ENCODE measurements at regions not wholly inside any gene's neighbourhood (a gene's known extent, or its start where the extent isn't known, plus 50 kb on each side); places are given as distances from the start of the nearest gene placed in this dataset.

GRCh38 chr17:71966459-71967313 is 154.1 kb upstream of the SOX9 start:
- peak; percentile 90 for ATAC-seq (ENCODE audit: poor library complexity)
- intact Hi-C loops (cut with DNase I) = loop anchor here (10.0 kb wide), 1 partner anchor 148 kb away; no protein-coding TSS in a partner anchor
- peak; percentile 38 for DNase-seq

GRCh38 chr17:71969500-71969899 is 151.3 kb upstream of the SOX9 start:
- DNase-seq (no peak), ATAC-seq (ENCODE audit: poor library complexity) (no peak)
- intact Hi-C loops (cut with DNase I) = loop anchor here (10.0 kb wide), 1 partner anchor 145 kb away; no protein-coding TSS in a partner anchor

DNA sequence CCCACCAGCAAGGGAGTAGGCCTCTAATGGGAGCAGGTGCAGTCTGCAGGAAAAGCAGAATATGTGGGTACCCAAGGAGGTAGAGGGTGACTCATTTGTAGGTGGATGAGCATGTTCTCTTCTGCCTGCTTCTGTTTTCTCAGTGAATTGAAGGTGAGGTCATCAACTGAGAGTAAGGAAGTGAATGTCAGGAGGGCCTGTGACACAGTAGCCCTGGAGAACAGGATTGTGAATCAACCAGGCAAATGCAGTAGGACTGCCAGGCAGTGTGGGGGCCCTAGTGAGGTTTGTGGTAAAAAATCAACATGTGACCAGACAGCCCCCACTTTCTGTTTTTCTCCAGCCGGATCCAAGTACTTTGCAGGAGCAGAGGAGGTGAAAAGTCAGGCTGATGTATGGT is 150.5 kb upstream of the SOX9 start:
- DNase-seq (no peak), ATAC-seq (ENCODE audit: poor library complexity) (no peak)
- intact Hi-C loops (cut with DNase I) = no loop called here

GRCh38 chr17:71974051-71974450 is 146.8 kb upstream of the SOX9 start:
- no peak for ATAC-seq (ENCODE audit: poor library complexity)
- no peak for DNase-seq
- intact Hi-C loops (cut with DNase I) = no loop called here

DNA sequence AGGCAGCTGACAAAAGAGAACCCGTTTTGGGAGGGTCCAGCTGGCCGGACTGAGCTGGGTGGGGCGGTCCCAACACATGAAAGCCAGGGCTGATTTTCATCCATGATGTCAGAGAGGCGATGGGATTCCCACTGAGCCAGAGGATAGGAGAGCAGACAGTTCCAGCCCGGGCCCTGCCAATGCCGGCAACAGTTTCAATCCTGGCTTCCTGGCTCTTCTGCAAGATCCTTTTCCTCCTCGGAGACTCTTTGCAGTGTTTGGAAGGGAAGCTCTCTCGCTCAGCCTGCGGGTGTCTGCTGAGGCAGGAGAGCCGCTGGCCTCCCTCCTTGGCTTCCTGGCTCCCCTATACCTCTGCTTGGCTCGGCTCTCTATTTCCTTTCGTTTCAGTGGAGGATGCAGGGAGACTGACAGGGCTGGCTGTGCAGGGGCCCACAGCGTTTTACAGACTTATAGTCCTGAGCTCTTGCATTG is 145.5 kb upstream of the SOX9 start:
- peak; percentile 86 for ATAC-seq (ENCODE audit: poor library complexity)
- peak; percentile 85 for DNase-seq
- intact Hi-C loops (cut with DNase I) = no loop called here

GRCh38 chr17:71976011-71976649 is 144.7 kb upstream of the SOX9 start:
- DNase-seq = peak; percentile 91
- peak; percentile 97 for ATAC-seq (ENCODE audit: poor library complexity)
- intact Hi-C loops (cut with DNase I) = no loop called here

- intact Hi-C loops (cut with DNase I) = no loop called here
- no peak for DNase-seq
- no peak for ATAC-seq (ENCODE audit: poor library complexity)
These were observed 142.4 kb upstream of the SOX9 start for GRCh38 chr17:71978435-71978834.

DNA sequence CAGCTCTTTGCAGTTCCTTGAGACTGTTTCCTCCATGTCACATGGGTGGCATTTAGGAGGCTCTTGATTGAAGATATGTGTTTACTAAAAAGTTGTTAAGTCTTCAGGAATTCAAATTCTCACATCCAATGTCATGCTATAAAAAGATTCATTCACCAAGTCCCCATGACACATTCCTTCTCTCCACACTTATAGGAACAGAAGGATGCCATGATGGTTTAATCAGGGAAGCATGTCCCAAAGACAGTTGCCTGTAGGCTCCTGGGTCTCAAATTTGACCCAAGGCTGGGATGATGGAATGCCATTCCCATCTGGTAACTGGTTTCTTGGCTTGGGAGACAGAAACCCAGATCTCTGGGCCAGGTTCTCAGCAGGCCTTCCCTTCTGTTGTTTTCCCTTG is 140.6 kb upstream of the SOX9 start:
- intact Hi-C loops (cut with DNase I) = no loop called here
- ATAC-seq (ENCODE audit: poor library complexity) (no peak), DNase-seq (no peak)

DNA sequence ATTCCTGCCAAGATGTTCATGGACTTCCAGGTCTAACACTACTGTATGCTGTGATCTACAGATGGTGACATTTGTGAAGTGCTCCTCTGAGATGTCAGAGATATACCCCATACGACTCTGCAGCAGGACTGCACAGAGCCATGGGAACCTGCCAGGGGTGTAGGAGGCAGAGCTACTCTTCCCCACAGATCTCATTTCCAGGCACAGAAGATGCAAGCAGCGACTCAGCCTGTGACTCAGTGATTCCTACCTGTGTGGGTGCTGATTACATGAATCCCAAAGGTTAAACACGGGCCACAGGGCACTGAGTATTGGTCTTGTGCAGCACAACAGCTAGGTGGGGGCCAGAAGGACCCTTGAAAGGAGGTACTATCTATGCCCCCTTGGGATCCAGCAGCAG is 137.0 kb upstream of the SOX9 start:
- no peak for DNase-seq
- intact Hi-C loops (cut with DNase I) = no loop called here
- ATAC-seq (ENCODE audit: poor library complexity) = no peak

- DNase-seq (no peak), ATAC-seq (ENCODE audit: poor library complexity) (no peak)
- intact Hi-C loops (cut with DNase I) = no loop called here
These were observed 135.4 kb upstream of the SOX9 start for GRCh38 chr17:71985111-71986039.

DNA sequence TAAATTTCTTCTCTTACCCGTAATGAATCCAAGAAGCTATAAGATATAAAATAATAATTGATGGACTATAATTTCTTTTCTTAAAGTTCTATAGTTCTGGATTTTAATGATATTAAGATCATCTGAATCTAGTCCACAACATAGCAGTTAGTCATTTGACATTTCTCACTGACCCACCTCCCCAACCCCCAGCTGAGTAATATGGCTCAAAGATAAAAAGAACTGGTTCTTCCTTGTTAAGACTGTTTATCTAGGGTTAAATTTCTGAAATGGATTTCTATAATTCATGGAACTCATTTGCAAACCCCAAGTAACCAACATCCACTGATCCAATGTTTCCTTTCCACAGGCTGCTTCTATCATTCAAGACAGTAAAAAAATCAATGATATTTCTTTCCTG is 133.9 kb upstream of the SOX9 start:
- DNase-seq = no peak

DNA sequence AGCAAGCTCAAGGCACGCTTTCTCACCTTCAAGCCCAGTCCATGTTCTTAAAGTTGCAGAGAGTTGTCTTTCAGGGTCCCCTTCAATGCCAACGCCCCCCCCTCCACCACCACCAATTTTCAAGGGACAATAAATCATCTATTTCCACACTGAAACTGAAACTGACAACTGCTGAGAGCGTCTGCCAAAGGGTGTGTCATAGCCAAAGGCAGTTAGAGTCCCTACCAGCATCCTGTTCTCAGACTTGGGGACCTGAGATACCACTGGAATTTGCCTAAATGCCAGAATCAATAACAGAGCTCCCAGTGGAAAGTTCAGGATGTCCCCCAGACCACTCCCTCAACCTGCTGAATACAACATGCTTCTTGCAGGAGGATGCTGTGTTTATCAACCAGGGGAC is 133.2 kb upstream of the SOX9 start:
- no peak for DNase-seq

More for the DNA sequence above, 133.9 kb upstream of the SOX9 start:
- intact Hi-C loops (cut with DNase I) = no loop called here
- ATAC-seq (ENCODE audit: poor library complexity) = no peak

DNA sequence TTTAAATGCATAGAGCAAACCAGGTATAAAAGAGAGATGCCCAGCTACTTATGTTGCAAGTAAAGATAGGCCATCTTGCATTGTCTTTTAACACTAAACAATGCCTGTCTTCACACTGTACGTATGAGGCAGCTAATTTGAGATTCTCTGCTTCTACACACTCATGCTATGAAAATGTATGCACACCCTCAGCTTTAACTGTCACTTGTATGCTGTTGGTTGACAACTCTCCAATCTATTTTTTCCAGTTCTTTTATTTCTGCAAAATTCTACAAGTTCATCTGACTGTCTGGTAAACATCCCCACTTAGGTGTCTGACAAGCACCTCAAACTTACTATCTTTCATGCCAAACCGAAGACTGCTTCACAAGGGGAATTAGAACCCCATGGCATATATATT is 131.7 kb upstream of the SOX9 start:
- intact Hi-C loops (cut with DNase I) = no loop called here
- no peak for DNase-seq

More for the DNA sequence above, 133.2 kb upstream of the SOX9 start:
- intact Hi-C loops (cut with DNase I) = no loop called here
- ATAC-seq (ENCODE audit: poor library complexity) = no peak

GRCh38 chr17:71993363-71993762 is 127.5 kb upstream of the SOX9 start:
- intact Hi-C loops (cut with DNase I) = no loop called here
- no peak for DNase-seq
- ATAC-seq (ENCODE audit: poor library complexity) = no peak

More for the DNA sequence above, 131.7 kb upstream of the SOX9 start:
- no peak for ATAC-seq (ENCODE audit: poor library complexity)

DNA sequence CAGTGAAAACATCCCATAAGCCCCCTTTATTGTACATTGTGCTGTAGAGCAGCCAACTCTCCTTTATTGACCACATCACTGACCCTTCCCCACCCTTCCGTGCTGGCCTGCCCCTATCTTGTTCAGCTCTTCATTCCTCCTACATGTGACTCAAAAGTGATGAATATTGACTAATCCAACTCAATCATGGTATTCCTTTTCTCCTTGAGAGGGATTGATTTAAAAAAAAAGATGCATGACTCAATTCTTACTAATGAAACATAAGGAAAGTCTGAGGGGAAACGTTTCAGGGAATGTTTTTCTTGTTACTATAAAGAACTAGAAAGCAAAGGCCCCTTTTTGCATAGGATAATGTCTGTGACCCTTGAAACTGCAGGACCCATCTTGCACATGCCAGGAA is 125.2 kb upstream of the SOX9 start:
- no peak for DNase-seq
- intact Hi-C loops (cut with DNase I) = no loop called here
- no peak for ATAC-seq (ENCODE audit: poor library complexity)

GRCh38 chr17:72004011-72004427 is 116.8 kb upstream of the SOX9 start:
- DNase-seq (no peak), ATAC-seq (ENCODE audit: poor library complexity) (no peak)
- intact Hi-C loops (cut with DNase I) = no loop called here

DNA sequence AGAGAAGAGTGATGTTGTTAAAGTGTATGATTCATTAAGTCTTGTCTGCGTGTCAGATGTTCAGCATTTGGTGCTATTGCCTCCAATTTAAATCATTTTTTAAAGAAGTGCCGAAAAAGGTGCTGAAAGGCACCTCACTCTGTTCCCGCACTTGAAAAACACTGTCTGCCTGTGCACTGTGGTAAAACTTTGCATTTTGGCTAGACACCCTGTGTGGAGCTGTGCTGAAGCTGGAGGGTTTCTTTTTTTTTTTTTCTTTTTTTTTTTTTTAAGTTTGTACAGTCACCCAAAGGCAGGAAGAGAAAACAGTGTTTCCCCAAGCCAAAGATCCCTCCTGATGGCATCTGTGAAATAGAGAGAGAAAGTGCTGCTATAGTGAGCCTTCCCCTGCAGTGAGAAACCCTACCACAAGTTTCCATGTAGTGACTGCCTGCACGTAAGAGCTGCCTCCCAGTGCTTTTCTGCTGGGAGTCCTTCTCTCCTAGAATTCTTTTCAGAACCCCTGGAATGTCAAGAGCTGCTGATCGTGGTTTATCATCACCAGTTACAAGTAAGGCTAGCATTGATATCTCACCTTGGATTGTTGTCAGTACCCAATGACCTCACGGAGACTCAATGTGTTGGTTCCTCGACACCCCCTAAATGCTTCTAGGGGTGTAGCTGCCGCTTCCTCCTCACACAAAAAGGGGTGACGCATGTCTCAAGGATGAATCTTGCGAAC is 116.0 kb upstream of the SOX9 start:
- ATAC-seq (ENCODE audit: poor library complexity) (no peak), DNase-seq (no peak)
- intact Hi-C loops (cut with DNase I) = no loop called here

All from Right ventricle myocardium superior (tissue), 1 donor.